ENCODE measurements at regions not wholly inside any gene's neighbourhood (a gene's known extent, or its start where the extent isn't known, plus 50 kb on each side); places are given as distances from the start of the nearest gene placed in this dataset.

DNA sequence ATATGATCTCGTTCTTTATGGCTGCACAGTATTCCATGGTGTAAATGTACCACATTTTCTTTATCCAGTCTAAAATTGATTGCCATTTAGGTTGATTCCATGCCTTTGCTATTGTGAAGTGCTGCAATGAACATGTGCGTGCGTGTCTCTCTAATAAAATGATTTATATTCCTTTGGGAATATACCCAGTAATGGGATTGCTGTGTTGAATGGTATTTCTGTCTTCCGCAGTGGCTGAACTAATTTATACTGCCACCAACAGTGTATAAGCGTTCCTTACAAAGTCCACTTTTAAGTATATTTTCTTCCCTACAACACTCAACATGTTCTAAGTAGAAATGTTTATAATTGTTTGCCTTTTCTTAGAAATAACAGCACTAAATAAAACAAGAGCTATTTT is 521.9 kb downstream of the DTWD2 start:
- TF ChIP-seq CHD4 (IDR thresholded peaks at IDR 0.05; ENCODE audit: borderline replicate concordance) = no peak
- TF ChIP-seq, protein P1, sequence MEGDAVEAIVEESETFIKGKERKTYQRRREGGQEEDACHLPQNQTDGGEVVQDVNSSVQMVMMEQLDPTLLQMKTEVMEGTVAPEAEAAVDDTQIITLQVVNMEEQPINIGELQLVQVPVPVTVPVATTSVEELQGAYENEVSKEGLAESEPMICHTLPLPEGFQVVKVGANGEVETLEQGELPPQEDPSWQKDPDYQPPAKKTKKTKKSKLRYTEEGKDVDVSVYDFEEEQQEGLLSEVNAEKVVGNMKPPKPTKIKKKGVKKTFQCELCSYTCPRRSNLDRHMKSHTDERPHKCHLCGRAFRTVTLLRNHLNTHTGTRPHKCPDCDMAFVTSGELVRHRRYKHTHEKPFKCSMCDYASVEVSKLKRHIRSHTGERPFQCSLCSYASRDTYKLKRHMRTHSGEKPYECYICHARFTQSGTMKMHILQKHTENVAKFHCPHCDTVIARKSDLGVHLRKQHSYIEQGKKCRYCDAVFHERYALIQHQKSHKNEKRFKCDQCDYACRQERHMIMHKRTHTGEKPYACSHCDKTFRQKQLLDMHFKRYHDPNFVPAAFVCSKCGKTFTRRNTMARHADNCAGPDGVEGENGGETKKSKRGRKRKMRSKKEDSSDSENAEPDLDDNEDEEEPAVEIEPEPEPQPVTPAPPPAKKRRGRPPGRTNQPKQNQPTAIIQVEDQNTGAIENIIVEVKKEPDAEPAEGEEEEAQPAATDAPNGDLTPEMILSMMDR (IDR thresholded peaks at IDR 0.05) = no peak
- no peak for TF ChIP-seq RCOR1 (IDR thresholded peaks at IDR 0.05; ENCODE audit: low read depth, low read length)
- TF ChIP-seq HDAC2 (IDR thresholded peaks at IDR 0.05) = no peak
- TF ChIP-seq RAD21 (conservative IDR thresholded peaks at IDR 0.05 in 1 of 2, IDR thresholded peaks at IDR 0.05 in 1 of 2) = no peak
- TF ChIP-seq, protein P2, sequence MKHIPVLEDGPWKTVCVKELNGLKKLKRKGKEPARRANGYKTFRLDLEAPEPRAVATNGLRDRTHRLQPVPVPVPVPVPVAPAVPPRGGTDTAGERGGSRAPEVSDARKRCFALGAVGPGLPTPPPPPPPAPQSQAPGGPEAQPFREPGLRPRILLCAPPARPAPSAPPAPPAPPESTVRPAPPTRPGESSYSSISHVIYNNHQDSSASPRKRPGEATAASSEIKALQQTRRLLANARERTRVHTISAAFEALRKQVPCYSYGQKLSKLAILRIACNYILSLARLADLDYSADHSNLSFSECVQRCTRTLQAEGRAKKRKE (CRISPR knock-in tag; IDR thresholded peaks at IDR 0.05; ENCODE audit: low read depth) = no peak
